Effector memory CD4-positive, alpha-beta T cell (primary cell): ENCODE measurements at regions not wholly inside any gene's neighbourhood (a gene's known extent, or its start where the extent isn't known, plus 50 kb on each side); places are given as distances from the start of the nearest gene placed in this dataset.

Experiments
- DNase-seq, 3 donors: peaks; one replicate each; pipeline ENCODE4 v3.0.0-alpha.2; 2020
- H3K27ac ChIP-seq: 2 replicates; pipeline ENCODE4 v1.7.0; 2013; ENCODE audit warnings: mild to moderate bottlenecking, low read length, moderate library complexity; ENCODE audit not compliant: insufficient read depth, poor library complexity, severe bottlenecking
- H3K27me3 ChIP-seq: replicated peaks from 2 replicates; pipeline ENCODE4 v1.7.0; 2013; ENCODE audit warnings: mild to moderate bottlenecking, low read length; ENCODE audit not compliant: insufficient read depth, control insufficient read depth, poor library complexity, severe bottlenecking
- H3K36me3 ChIP-seq: 2 replicates; pipeline ENCODE4 v1.7.0; 2013; ENCODE audit warnings: mild to moderate bottlenecking, low read length, moderate library complexity; ENCODE audit not compliant: control insufficient read depth, insufficient read depth
- H3K4me1 ChIP-seq: 2 replicates; pipeline ENCODE4 v1.7.0; 2013; ENCODE audit warnings: low read length, mild to moderate bottlenecking; ENCODE audit not compliant: control insufficient read depth, insufficient read depth, poor library complexity, severe bottlenecking
- H3K4me3 ChIP-seq: 2 replicates; pipeline ENCODE4 v1.7.0; 2013; ENCODE audit warnings: low read length, low read depth, mild to moderate bottlenecking; ENCODE audit not compliant: insufficient read depth, poor library complexity, severe bottlenecking
- H3K9me3 ChIP-seq: 2 replicates; pipeline ENCODE4 v1.7.0; 2013; ENCODE audit warnings: mild to moderate bottlenecking, low read length, moderate library complexity; ENCODE audit not compliant: control insufficient read depth

DNA sequence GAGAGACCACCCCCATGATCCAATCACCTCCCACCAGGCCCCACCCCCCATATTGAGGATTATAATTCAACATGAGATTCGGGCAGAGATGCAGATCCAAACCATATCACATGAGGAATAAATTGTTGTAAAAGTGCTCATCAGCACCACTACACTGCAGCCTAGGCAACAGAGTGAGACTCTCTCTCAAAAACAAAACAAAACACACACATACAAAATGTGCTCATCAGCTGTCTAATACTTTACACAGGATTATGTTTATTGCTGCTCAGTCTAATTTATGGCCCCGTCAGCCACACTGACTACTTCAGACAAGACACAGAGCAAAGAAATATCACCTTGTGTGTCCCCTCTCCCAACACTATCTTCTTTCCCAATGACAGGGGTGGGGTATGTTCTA, 72.9 kb upstream of the PPM1J start:
- Histone ChIP-seq H3K27me3 (no peaks in the 10 kb centered on the region), H3K4me1 (no peaks in the 10 kb centered on the region), H3K9me3 (no peaks in the 10 kb centered on the region), H3K27ac (no peak overlapping the region), H3K36me3 (no peaks in the 10 kb centered on the region), H3K4me3 (no peak overlapping the region)
- no peak for DNase-seq

DNA sequence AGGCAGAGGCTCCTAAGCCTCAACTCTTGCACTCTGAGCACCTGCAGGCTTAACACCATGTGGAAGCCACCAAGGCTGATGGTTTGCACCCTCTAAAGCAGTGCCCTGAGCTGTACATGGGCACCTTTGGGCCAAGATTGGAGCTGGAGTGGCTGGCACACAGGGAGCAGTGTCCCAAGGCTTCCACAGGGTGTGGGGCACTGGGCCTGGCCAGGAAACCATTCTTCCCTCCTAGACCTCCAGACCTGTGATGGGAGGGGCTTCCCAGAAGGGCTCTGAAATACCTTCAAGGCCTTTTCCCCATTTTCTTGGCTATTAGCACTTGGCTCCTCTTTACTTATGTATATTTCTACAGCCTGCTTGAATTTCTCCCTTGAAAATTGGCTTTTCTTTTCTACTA, 67.9 kb upstream of the PPM1J start:
- Histone ChIP-seq H3K9me3 (no peaks in the 10 kb centered on the region), H3K27me3 (no peaks in the 10 kb centered on the region), H3K4me1 (no peaks in the 10 kb centered on the region), H3K27ac (no peak overlapping the region), H3K36me3 (no peaks in the 10 kb centered on the region), H3K4me3 (no peak overlapping the region)
- no peak for DNase-seq

DNA sequence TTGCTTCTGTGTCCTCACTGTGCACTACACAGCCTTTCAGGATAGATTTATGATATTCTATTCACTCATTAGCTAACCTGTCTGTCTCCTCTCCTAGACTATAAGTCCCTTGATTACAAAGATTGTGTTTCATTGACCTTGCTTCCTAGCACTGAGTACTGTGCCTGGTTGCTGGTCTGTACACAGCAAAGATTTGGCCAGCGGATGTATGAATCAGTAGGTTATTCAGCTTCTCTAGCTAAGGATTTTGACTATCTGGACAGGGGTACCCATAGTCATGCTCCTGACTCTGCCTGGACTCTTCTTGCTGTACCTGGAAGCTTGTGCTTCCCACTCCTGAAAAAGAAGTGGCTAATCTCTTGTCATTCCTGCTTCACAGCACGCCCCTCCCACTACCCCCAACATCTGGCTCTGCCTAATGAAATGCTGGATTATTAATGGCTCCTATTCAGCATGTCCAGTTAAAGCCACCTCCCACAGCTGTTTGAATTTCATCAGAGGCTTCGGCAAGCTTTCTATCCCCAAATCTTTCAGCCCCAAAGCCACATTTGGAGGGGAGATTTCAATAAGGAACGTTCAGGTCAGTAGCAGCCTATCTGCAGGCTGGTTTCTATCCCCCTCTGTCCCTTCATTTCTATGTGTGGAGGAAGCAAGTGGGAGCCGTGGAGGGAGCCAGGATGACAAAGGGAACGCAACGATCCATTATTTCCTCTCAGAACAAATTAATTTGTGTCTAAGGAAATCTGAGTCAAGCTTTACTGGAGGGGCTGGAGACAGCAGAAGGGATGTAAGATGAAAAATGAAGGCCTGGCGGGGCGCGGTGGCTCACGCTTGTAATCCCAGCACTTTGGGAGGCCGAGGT, 64.8 kb upstream of the PPM1J start:
- Histone ChIP-seq H3K36me3 (no peaks in the 10 kb centered on the region), H3K4me3 (no peak overlapping the region), H3K9me3 (no peaks in the 10 kb centered on the region), H3K27ac (no peak overlapping the region), H3K4me1 (no peaks in the 10 kb centered on the region), H3K27me3 (no peaks in the 10 kb centered on the region)
- no peak for DNase-seq

DNA sequence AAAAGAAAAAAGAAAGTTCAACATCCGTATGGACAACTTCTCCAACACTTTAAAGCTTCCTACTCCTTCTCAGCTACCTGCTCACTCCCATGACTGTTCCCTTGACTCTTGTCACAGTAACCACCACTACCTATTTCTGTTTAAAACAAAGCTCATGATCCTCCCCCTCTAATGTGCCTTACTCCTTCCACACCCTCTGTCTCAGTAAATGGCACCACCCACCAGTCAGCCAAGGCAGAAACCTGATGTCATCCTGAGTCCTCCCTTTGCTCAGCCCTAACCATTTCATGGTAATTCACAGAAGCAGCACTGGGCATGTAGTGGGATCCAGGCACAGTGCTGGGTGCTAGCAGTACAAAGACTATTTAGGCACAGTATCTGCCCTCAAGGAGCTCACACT, 63.0 kb upstream of the PPM1J start:
- DNase-seq = no peak
- H3K4me3 ChIP-seq = no peak overlapping the region
- no peak overlapping the region for H3K27ac ChIP-seq

DNA sequence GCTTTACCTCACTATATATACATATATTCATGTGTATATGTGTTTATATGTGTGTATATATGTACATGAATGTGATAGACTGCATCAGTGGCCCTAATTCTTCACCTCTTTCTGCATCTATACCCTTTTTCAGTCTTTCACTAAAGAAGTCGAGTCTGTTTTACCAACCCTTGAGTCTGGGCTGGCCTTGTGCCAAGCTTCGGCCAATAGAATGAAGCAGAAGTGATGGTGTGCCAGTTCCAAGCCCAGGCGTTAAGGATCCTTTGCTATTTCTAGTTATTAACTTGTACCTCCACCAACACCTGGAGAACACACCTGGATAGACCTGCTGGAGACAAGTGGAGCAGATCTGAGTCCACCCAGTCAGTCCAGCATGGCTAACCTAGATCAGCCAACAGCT, 61.6 kb upstream of the PPM1J start:
- Histone ChIP-seq H3K27ac (no peak overlapping the region), H3K27me3 (no peaks in the 10 kb centered on the region), H3K4me1 (no peaks in the 10 kb centered on the region), H3K9me3 (no peaks in the 10 kb centered on the region), H3K4me3 (no peak overlapping the region), H3K36me3 (no peaks in the 10 kb centered on the region)
- no peak for DNase-seq

More for the DNA sequence above, 63.0 kb upstream of the PPM1J start:
- H3K36me3 ChIP-seq = no peaks in the 10 kb centered on the region
- no peaks in the 10 kb centered on the region for H3K4me1 ChIP-seq
- H3K27me3 ChIP-seq = no peaks in the 10 kb centered on the region
- no peaks in the 10 kb centered on the region for H3K9me3 ChIP-seq

DNA sequence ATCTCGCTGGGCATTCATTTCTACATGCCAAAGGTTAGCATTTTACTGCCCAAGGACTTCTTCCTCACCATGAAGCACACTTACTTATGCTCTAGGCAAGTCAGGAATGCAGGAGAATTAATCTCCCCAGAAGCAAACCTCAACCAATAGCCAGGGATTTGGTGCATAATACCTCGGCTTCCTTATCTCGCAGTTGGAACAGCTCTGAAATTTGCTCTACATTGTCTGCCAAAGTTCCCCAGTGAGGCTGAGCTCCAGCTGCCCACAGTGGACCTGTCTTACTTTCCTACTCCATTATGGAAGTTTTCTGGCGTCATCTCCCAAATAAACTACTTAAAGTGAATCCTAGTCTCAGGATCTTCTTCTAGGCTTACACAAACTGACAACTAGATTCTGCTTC, 57.6 kb upstream of the PPM1J start:
- Histone ChIP-seq H3K4me3 (no peak overlapping the region), H3K27me3 (no peaks in the 10 kb centered on the region), H3K36me3 (no peaks in the 10 kb centered on the region), H3K4me1 (no peaks in the 10 kb centered on the region), H3K27ac (no peak overlapping the region), H3K9me3 (no peaks in the 10 kb centered on the region)
- DNase-seq = no peak

DNA sequence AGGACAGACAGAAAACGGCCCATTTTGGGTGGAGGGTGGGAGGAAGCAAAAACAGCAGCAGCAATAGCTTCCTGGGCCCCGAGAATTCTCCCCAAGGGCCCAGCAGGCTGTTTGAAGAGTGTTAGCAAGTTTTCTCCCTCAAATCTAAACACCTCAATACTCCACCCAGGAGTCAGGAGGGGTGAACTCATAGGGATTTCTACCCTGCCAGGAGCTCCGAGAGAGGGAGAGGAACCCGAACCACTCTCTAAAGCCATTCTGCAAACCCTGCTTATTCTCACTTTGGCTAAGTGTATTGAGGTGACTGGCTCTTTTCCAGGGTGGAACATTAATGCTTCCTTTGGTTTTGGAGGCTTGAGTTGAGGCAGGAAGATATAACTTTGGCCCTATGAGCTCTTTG, 55.6 kb upstream of the PPM1J start:
- no peaks in the 10 kb centered on the region for H3K36me3 ChIP-seq
- H3K9me3 ChIP-seq = no peaks in the 10 kb centered on the region
- no peak overlapping the region for H3K4me3 ChIP-seq
- DNase-seq = no peak
- H3K27ac ChIP-seq = no peak overlapping the region
- H3K27me3 ChIP-seq = no peaks in the 10 kb centered on the region
- no peaks in the 10 kb centered on the region for H3K4me1 ChIP-seq

DNA sequence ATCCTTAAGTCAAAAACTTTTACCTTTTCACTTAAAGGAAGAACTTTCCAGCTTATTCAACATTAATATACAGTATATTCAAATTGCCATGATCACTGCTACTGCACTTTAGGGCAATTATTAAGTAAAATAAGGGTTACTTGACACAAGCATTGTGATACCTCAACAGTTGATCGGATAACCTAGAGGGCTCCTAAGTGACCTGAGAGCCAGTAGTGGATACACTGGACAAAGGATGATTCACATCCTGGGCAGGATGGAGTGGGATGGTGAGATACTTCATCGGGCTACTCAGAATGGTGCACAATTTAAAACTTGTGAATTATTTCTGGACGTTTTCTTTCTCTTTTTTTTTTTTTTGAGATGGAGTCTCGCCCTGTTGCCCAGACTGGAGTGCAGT, 54.5 kb upstream of the PPM1J start:
- no peaks in the 10 kb centered on the region for H3K27me3 ChIP-seq
- no peak for DNase-seq
- no peaks in the 10 kb centered on the region for H3K36me3 ChIP-seq
- H3K9me3 ChIP-seq = no peaks in the 10 kb centered on the region
- no peak overlapping the region for H3K27ac ChIP-seq
- H3K4me3 ChIP-seq = no peak overlapping the region
- no peaks in the 10 kb centered on the region for H3K4me1 ChIP-seq

DNA sequence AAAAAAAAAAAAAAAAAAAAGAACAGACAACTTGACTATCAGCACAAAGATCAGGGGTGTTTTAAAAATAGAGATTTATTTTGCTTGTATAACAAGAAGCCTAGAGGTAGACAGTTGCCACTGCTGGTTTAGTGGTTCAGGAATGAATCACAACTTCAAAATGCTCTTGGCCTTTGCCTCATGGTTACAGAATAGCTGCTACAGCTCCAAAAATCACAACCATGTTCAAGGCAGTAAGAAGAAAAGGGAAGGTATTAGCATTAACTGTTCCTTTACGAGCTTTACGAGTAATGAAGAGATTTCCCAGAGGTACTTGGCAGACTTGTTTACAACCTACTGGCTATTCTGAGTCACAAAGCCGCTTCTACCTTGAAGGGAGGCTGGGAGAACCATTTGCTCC, 52.5 kb upstream of the PPM1J start:
- Histone ChIP-seq H3K4me1 (no peaks in the 10 kb centered on the region), H3K4me3 (no peak overlapping the region), H3K9me3 (no peaks in the 10 kb centered on the region), H3K27me3 (no peaks in the 10 kb centered on the region), H3K27ac (no peak overlapping the region), H3K36me3 (no peaks in the 10 kb centered on the region)
- DNase-seq = no peak
